ENCODE measurements at regions not wholly inside any gene's neighbourhood (a gene's known extent, or its start where the extent isn't known, plus 50 kb on each side); places are given as distances from the start of the nearest gene placed in this dataset.

DNA sequence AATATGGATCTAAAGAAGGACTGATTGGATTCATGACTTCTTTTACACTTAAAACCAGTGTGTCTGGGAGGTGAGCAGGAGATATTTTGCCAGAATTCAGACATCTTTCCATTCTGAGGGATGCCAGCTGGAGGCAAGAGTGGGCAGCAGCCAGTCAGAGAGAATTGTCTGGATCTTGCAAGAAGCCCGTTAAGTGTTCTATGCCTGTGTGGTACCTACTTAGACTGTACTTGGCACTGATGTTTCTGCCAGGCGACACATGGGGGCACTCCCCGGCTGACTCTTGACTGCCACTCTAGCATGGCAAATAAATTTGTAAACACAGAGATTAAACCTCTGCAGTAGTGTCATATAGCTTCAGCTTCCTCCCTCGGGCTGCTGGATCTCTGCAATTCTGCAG is 247.7 kb downstream of the UTP18 start:
- Histone ChIP-seq H3K79me2 (ENCODE audit: insufficient read depth, low read length) (no peaks in the 10 kb centered on the region), H3K36me3 (ENCODE audit: low read length) (no peaks in the 10 kb centered on the region), H3F3A (ENCODE audit: insufficient read depth) (no peaks in the 10 kb centered on the region), H3K27me3 (ENCODE audit: low read length) (peaks cover 3% of the 10 kb centered on the region; the same call in 1 of the 2 replicates), H3K27ac (ENCODE audit: low read depth, low read length) (no peak overlapping the region), H2AFZ (ENCODE audit: low read depth, low read length, severe bottlenecking) (no peak overlapping the region), H3K9me2 (replicated peaks; ENCODE audit: insufficient read depth, low read length) (no peaks in the 10 kb centered on the region), H4K20me1 (ENCODE audit: low read depth, low read length) (no peaks in the 10 kb centered on the region), H3K4me2 (ENCODE audit: low read depth, low read length, poor library complexity, severe bottlenecking) (no peak overlapping the region), H3K4me3 (ENCODE audit: insufficient read depth, low read length, poor library complexity, severe bottlenecking) (no peak overlapping the region), H3K9ac (ENCODE audit: low read length) (no peak overlapping the region), H3K9me3 (ENCODE audit: insufficient read depth, low read length) (no peaks in the 10 kb centered on the region)
- TF ChIP-seq EZH2phosphoT487 (conservative IDR thresholded peaks at IDR 0.05; ENCODE audit: low read length) (no peak), CTCF (IDR thresholded peaks at IDR 0.05; ENCODE audit: insufficient read depth, low read length, poor library complexity, severe bottlenecking) (no peak)

DNA sequence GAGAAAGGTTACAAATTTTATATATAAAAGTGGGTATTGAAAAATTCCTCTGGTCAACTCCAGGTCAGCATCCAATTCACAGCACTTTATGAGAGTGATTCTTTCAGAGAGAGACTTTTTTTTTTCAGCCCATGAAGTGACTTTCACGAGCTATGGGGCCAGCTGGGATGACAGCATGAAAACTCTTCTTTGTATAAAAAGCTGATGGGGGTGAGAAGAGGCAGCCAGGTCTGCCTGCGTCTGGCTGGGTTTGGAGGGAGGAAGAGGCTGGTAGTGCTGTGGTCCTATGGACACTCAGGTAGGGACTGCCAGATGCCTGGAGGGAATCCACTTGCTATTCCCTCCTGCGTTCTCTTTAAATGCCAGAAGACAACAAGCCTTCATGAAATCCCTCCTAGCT is 250.6 kb downstream of the UTP18 start:
- Histone ChIP-seq H2AFZ (ENCODE audit: low read depth, low read length, severe bottlenecking) (no peak overlapping the region), H3K9me2 (replicated peaks; ENCODE audit: insufficient read depth, low read length) (no peaks in the 10 kb centered on the region), H3K4me2 (ENCODE audit: low read depth, low read length, poor library complexity, severe bottlenecking) (no peak overlapping the region), H3K4me3 (ENCODE audit: insufficient read depth, low read length, poor library complexity, severe bottlenecking) (no peak overlapping the region), H3K9ac (ENCODE audit: low read length) (no peak overlapping the region), H4K20me1 (ENCODE audit: low read depth, low read length) (no peaks in the 10 kb centered on the region), H3K27ac (ENCODE audit: low read depth, low read length) (no peak overlapping the region), H3K36me3 (ENCODE audit: low read length) (no peaks in the 10 kb centered on the region), H3K27me3 (ENCODE audit: low read length) (peaks cover 3% of the 10 kb centered on the region; the same call in 1 of the 2 replicates), H3K9me3 (ENCODE audit: insufficient read depth, low read length) (no peaks in the 10 kb centered on the region), H3K79me2 (ENCODE audit: insufficient read depth, low read length) (no peaks in the 10 kb centered on the region), H3F3A (ENCODE audit: insufficient read depth) (no peaks in the 10 kb centered on the region)
- TF ChIP-seq EZH2phosphoT487 (conservative IDR thresholded peaks at IDR 0.05; ENCODE audit: low read length) = no peak
- no peak for TF ChIP-seq CTCF (IDR thresholded peaks at IDR 0.05; ENCODE audit: insufficient read depth, low read length, poor library complexity, severe bottlenecking)

DNA sequence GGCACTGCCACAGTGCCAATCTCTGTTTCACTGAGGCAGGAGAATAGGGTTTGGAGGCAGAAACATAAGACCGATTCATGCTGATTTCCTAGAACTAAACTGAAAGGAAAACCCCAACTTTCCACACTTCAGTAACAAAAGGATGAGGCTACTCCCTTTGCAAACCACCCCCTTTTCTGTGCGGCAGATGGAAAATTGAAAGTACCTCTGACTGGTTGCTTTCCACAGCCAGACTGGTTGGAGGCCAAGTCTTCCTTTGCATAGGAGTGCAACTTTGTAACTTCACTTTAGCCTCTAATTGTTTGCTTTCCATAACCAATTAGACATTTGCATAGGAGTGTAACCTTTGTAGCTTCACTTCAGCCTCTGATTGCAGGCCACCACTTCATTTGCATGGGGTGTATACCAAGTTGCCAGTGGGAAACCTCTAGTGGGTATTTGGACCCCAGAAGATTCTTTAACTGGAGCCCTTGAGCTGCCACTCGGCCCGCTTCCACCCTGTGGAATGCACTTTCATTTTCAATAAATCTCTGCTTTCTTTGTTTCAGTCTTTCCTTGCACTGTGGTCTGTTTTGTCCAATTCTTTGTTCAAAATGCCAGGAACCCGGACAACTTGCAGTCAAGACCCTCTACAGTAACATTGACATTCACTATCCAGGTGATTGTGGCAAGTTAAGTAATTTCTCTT is 252.0 kb downstream of the UTP18 start:
- H3K27me3 ChIP-seq (ENCODE audit: low read length) = peaks cover 3% of the 10 kb centered on the region; the same call in 1 of the 2 replicates
- TF ChIP-seq CTCF (IDR thresholded peaks at IDR 0.05; ENCODE audit: insufficient read depth, low read length, poor library complexity, severe bottlenecking) (no peak), EZH2phosphoT487 (conservative IDR thresholded peaks at IDR 0.05; ENCODE audit: low read length) (no peak)
- no peaks in the 10 kb centered on the region for H3F3A ChIP-seq (ENCODE audit: insufficient read depth)
- H3K9me2 ChIP-seq (replicated peaks; ENCODE audit: insufficient read depth, low read length) = no peaks in the 10 kb centered on the region
- no peak overlapping the region for H3K4me3 ChIP-seq (ENCODE audit: insufficient read depth, low read length, poor library complexity, severe bottlenecking)
- no peaks in the 10 kb centered on the region for H3K36me3 ChIP-seq (ENCODE audit: low read length)
- H4K20me1 ChIP-seq (ENCODE audit: low read depth, low read length) = no peaks in the 10 kb centered on the region
- no peak overlapping the region for H3K9ac ChIP-seq (ENCODE audit: low read length)
- no peaks in the 10 kb centered on the region for H3K79me2 ChIP-seq (ENCODE audit: insufficient read depth, low read length)
- no peak overlapping the region for H2AFZ ChIP-seq (ENCODE audit: low read depth, low read length, severe bottlenecking)
- no peaks in the 10 kb centered on the region for H3K9me3 ChIP-seq (ENCODE audit: insufficient read depth, low read length)
- H3K4me2 ChIP-seq (ENCODE audit: low read depth, low read length, poor library complexity, severe bottlenecking) = no peak overlapping the region
- H3K27ac ChIP-seq (ENCODE audit: low read depth, low read length) = no peak overlapping the region
